ENCODE measurements at regions not wholly inside any gene's neighbourhood (a gene's known extent, or its start where the extent isn't known, plus 50 kb on each side); places are given as distances from the start of the nearest gene placed in this dataset.

DNA sequence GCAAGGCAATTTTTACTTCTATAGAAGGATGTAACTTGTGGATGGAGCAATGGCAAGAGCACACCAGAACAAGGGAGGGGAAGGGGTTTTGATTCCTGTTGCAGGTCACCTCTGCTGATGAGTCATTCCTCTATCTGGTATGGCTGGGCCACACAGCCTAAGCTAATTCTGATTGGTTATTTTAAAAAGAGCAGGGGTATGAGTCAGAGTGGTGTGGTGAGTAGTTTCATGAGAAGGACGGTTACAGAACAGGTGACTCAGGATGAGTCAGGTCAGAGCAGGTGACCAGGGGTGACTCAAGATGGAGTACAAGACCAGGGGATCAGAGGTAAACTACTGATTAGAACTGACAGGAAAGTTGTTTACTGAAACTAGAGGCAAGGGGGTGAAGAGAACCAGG is 231.9 kb upstream of the USP9Y start:
- TF ChIP-seq EZH2 (IDR thresholded peaks at IDR 0.05; ENCODE audit: low read length, unreplicated experiment), result no peak
- TF ChIP-seq EZH2phosphoT487 (IDR thresholded peaks at IDR 0.05; ENCODE audit: borderline replicate concordance, low read length), result no peak
- TF ChIP-seq, protein P1, sequence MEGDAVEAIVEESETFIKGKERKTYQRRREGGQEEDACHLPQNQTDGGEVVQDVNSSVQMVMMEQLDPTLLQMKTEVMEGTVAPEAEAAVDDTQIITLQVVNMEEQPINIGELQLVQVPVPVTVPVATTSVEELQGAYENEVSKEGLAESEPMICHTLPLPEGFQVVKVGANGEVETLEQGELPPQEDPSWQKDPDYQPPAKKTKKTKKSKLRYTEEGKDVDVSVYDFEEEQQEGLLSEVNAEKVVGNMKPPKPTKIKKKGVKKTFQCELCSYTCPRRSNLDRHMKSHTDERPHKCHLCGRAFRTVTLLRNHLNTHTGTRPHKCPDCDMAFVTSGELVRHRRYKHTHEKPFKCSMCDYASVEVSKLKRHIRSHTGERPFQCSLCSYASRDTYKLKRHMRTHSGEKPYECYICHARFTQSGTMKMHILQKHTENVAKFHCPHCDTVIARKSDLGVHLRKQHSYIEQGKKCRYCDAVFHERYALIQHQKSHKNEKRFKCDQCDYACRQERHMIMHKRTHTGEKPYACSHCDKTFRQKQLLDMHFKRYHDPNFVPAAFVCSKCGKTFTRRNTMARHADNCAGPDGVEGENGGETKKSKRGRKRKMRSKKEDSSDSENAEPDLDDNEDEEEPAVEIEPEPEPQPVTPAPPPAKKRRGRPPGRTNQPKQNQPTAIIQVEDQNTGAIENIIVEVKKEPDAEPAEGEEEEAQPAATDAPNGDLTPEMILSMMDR (conservative IDR thresholded peaks at IDR 0.05; ENCODE audit: low read depth, low read length), result no peak

Measured in PC-3 (cell line).